ENCODE measurements at regions not wholly inside any gene's neighbourhood (a gene's known extent, or its start where the extent isn't known, plus 50 kb on each side); places are given as distances from the start of the nearest gene placed in this dataset.

DNA sequence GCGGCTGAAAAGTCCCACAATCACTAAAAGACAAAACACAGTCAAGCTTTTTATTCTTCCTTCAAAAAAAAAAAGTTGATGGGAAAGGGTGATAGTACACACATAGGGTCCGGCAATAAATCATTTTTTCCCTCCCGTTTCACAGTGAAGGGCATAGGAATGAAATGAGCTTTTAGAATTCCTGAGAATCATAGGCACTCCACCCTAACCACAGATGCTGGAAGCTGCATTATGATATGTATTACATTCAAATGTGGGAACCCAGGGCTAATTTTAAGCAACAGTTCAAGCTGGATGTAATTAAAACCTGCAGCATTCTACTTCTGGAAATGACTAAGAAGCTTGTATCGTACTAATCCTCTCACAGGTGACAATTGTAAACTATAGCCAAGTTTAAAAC is 75.7 kb upstream of the KCNJ15 start:
- TF ChIP-seq, protein P1, sequence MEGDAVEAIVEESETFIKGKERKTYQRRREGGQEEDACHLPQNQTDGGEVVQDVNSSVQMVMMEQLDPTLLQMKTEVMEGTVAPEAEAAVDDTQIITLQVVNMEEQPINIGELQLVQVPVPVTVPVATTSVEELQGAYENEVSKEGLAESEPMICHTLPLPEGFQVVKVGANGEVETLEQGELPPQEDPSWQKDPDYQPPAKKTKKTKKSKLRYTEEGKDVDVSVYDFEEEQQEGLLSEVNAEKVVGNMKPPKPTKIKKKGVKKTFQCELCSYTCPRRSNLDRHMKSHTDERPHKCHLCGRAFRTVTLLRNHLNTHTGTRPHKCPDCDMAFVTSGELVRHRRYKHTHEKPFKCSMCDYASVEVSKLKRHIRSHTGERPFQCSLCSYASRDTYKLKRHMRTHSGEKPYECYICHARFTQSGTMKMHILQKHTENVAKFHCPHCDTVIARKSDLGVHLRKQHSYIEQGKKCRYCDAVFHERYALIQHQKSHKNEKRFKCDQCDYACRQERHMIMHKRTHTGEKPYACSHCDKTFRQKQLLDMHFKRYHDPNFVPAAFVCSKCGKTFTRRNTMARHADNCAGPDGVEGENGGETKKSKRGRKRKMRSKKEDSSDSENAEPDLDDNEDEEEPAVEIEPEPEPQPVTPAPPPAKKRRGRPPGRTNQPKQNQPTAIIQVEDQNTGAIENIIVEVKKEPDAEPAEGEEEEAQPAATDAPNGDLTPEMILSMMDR (IDR thresholded peaks at IDR 0.05; ENCODE audit: low read length) = no peak
- no peak for TF ChIP-seq EZH2 (IDR thresholded peaks at IDR 0.05; ENCODE audit: borderline replicate concordance, low read length)

All from OCI-LY1 (cell line).